Liver (tissue), 3 donors: ENCODE measurements at regions not wholly inside any gene's neighbourhood (a gene's known extent, or its start where the extent isn't known, plus 50 kb on each side); places are given as distances from the start of the nearest gene placed in this dataset.

Experiments used
- ATF3 ChIP-seq: IDR thresholded peaks from 2 replicates; pipeline ENCODE4 v1.6.1; 2016; ENCODE audit warnings: antibody characterized with exemption
- CTCF ChIP-seq: fragments of 150-350 bp; IDR thresholded peaks from 2 replicates; pipeline ENCODE4 v1.5.1; 2017; ENCODE audit warnings: improper control_type of control experiment, low read depth, low read length; ENCODE audit not compliant: missing input control
- FOXA1 ChIP-seq: IDR thresholded peaks from 2 replicates; pipeline ENCODE4 v1.6.1; 2016; ENCODE audit warnings: antibody characterized with exemption
- GABPA ChIP-seq, 2 donors: IDR thresholded peaks in 1 of 2; conservative IDR thresholded peaks in 1 of 2; 2 replicates each; pipeline ENCODE4 v1.6.1; 2016; ENCODE audit warnings: antibody characterized with exemption in 2 of 2, mild to moderate bottlenecking in 1 of 2, moderate library complexity in 1 of 2
- HNF4A ChIP-seq, 2 donors: conservative IDR thresholded peaks; 2 replicates each; pipeline ENCODE4 v1.6.1; 2016; ENCODE audit warnings: antibody characterized with exemption in 2 of 2, mild to moderate bottlenecking in 2 of 2
- JUND ChIP-seq, 2 donors: IDR thresholded peaks; 2 replicates each; pipeline ENCODE4 v1.6.1; 2016; ENCODE audit warnings: antibody characterized with exemption in 2 of 2
- MAX ChIP-seq: IDR thresholded peaks from 2 replicates; pipeline ENCODE4 v1.6.1; 2016; ENCODE audit warnings: antibody characterized with exemption
- RAD21 ChIP-seq, 2 donors: IDR thresholded peaks; 2 replicates each; pipeline ENCODE4 v1.6.1; 2016; ENCODE audit warnings: antibody characterized with exemption in 2 of 2, mild to moderate bottlenecking in 2 of 2
- REST ChIP-seq: IDR thresholded peaks from 2 replicates; pipeline ENCODE4 v1.6.1; 2016; ENCODE audit warnings: antibody characterized with exemption, mild to moderate bottlenecking
- SP1 ChIP-seq: IDR thresholded peaks from 2 replicates; pipeline ENCODE4 v1.6.1; 2018; ENCODE audit warnings: antibody characterized with exemption, mild to moderate bottlenecking
- ZBTB33 ChIP-seq: IDR thresholded peaks from 2 replicates; pipeline ENCODE4 v1.6.1; 2016; ENCODE audit warnings: antibody characterized with exemption
- donor health status: healthy.
- donor health status: healthy.

- TF ChIP-seq CTCF: no peak
- no peak for TF ChIP-seq FOXA1
- TF ChIP-seq JUND (IDR thresholded peaks at IDR 0.05): no peak
- no peak for TF ChIP-seq REST
- no peak for TF ChIP-seq HNF4A (conservative IDR thresholded peaks at IDR 0.05)
- no peak for TF ChIP-seq MAX
- no peak for TF ChIP-seq GABPA (IDR thresholded peaks at IDR 0.05 in 1 of 2, conservative IDR thresholded peaks at IDR 0.05 in 1 of 2)
- no peak for TF ChIP-seq ZBTB33
- TF ChIP-seq RAD21 (IDR thresholded peaks at IDR 0.05): no peak
- no peak for TF ChIP-seq SP1
- TF ChIP-seq ATF3: no peak
These were observed 61.4 kb upstream of the TSPAN8 start for GRCh38 chr12:71219224-71219623.
